NB4 (cell line): ENCODE measurements at regions not wholly inside any gene's neighbourhood (a gene's known extent, or its start where the extent isn't known, plus 50 kb on each side); places are given as distances from the start of the nearest gene placed in this dataset.

ENCODE experiments used
- DNase-seq: peaks from one replicate; pipeline ENCODE4 v3.0.0; 2010; ENCODE audit warnings: low read depth
- H3K4me3 ChIP-seq: one replicate; pipeline ENCODE4 v1.5.1; 2011; ENCODE audit warnings: mild to moderate bottlenecking, low read depth, low read length, moderate library complexity
- MYC ChIP-seq: IDR thresholded peaks from 2 replicates; pipeline ENCODE4 v1.6.1; 2011; ENCODE audit warnings: low read depth, low read length
- POLR2A ChIP-seq: IDR thresholded peaks from 2 replicates; pipeline ENCODE4 v1.6.1; 2011; ENCODE audit warnings: mild to moderate bottlenecking; ENCODE audit not compliant: insufficient read length; ENCODE audit errors: extremely low read depth
- TF ChIP-seq, protein P1 (sequence below): IDR thresholded peaks from one replicate; pipeline ENCODE4 v1.5.1; 2012; ENCODE audit warnings: low read depth, low read length
- TF ChIP-seq, protein P2 (sequence below): IDR thresholded peaks from 2 replicates; pipeline ENCODE4 v1.6.1; 2011; ENCODE audit warnings: low read depth, low read length

DNA sequence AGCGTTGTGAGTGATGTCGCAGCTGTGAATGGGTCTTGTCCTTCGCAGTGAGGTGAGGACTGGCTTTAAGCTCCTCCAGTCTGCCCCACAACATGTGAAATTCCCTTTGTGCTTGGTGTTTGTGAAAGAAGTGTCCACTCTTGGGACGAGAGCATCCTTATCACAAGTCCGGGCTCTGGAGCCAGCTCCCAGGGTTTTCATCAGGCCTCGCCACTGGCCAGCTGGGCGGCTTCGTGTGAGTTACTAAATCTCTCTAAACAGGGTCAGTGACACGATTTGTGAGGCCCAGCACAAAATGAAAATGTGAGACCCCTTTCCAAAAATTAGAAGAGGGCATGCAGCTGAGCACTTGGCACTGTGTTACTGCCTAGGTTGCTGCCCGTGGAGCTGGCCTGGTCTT, 115.9 kb downstream of the VAPA start:
- no peak for DNase-seq
- no peak for TF ChIP-seq POLR2A
- no peak overlapping the region for H3K4me3 ChIP-seq

DNA sequence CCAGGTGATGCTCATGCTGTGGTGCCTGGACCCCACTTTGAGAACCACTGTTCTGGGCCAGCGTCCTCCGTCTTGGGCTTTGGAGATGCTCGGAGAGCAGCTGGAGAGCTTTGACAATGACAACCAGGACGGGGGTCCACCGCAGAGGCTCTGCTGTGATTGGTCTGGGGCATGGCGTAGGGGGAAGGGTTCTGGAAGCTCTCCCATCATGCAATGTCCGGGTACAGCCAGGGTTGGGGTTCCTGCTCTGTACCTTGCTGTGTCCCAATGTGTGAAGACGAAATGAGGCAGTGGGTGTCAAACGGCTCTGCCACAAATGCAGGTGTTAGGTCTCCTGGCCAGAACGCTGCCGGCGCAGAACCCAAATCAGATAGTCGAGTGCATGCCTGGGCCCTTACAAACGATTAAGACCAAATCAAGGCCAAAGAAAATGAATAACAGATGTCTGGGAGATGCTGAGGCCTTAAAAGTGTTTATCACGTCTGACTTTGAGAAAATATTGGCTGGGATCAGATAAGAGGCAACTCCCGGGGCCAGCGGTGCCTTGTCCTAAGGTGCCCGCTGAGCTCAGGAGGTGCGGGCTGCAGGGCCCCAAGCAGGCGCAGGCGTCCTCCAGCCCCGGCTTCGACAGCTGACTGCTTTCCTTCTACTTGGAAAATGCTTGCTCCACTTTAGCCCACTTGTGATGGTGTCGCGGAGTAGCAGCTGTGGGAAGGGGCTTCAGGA, 117.2 kb downstream of the VAPA start:
- TF ChIP-seq, protein P1, sequence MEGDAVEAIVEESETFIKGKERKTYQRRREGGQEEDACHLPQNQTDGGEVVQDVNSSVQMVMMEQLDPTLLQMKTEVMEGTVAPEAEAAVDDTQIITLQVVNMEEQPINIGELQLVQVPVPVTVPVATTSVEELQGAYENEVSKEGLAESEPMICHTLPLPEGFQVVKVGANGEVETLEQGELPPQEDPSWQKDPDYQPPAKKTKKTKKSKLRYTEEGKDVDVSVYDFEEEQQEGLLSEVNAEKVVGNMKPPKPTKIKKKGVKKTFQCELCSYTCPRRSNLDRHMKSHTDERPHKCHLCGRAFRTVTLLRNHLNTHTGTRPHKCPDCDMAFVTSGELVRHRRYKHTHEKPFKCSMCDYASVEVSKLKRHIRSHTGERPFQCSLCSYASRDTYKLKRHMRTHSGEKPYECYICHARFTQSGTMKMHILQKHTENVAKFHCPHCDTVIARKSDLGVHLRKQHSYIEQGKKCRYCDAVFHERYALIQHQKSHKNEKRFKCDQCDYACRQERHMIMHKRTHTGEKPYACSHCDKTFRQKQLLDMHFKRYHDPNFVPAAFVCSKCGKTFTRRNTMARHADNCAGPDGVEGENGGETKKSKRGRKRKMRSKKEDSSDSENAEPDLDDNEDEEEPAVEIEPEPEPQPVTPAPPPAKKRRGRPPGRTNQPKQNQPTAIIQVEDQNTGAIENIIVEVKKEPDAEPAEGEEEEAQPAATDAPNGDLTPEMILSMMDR: no peak
- TF ChIP-seq POLR2A (no peak), MYC (no peak)
- TF ChIP-seq, protein P2, sequence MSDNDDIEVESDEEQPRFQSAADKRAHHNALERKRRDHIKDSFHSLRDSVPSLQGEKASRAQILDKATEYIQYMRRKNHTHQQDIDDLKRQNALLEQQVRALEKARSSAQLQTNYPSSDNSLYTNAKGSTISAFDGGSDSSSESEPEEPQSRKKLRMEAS: no peak
- DNase-seq: no peak
- H3K4me3 ChIP-seq: no peak overlapping the region

DNA sequence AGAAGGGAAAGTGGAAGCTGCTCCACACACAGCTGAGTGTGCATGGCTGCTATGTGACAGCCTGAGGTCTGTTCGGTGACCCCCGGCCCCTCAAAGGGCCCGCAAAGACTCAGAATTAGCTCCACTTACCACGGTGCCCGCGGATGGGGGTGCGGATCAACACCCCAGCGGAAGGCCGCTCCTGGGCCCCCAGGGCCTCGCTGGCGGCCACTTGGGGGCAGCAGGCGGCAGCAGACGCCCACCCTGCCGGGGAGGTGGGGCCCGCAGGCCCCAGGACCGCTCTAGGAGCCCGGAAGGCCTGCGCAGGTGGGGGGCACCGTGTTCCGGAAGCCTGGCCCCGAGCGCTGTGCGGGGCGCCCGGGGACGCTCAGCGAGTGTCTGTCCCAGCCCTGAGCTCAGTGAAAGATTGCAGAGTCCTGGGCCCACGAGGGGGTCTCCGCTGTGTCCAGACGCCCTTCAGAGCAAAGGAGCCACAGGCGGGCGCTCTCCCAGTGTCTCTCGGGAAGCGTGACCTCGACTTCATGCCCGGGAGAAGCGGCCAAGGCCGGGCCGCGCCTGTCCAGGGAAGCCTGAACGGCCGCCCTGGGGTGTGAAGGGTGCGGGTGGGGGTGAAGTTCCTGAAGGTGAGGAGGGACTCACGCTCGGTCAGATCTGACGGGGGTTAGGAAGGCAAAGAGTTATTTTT, 118.7 kb downstream of the VAPA start:
- DNase-seq: no peak
- H3K4me3 ChIP-seq: no peak overlapping the region
- TF ChIP-seq, protein P1: peak; percentile 13
- TF ChIP-seq MYC (no peak), POLR2A (no peak)
- TF ChIP-seq, protein P2: no peak

DNA sequence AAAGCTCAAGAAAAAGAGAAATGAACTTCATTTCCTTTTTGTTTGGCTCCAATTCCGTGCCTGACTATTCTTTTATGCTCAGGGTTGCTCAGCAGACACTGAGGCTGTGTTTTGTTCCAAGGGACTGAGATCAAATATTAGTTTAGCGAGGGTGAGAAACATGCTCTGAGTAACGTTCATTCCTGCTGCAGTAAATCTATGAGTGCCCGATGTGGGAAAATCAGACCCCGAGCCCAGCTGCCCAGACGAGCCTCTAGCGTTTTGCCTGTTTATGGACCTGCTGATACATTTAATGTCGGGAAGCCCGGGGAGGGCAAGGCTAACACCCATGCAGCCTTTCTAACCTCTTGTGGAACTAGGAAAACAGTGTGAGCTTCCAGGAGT, 119.2 kb downstream of the VAPA start:
- H3K4me3 ChIP-seq: no peak overlapping the region
- no peak for TF ChIP-seq MYC
- TF ChIP-seq, protein P2: no peak
- TF ChIP-seq, protein P1: no peak
- TF ChIP-seq POLR2A: no peak
- no peak for DNase-seq

DNA sequence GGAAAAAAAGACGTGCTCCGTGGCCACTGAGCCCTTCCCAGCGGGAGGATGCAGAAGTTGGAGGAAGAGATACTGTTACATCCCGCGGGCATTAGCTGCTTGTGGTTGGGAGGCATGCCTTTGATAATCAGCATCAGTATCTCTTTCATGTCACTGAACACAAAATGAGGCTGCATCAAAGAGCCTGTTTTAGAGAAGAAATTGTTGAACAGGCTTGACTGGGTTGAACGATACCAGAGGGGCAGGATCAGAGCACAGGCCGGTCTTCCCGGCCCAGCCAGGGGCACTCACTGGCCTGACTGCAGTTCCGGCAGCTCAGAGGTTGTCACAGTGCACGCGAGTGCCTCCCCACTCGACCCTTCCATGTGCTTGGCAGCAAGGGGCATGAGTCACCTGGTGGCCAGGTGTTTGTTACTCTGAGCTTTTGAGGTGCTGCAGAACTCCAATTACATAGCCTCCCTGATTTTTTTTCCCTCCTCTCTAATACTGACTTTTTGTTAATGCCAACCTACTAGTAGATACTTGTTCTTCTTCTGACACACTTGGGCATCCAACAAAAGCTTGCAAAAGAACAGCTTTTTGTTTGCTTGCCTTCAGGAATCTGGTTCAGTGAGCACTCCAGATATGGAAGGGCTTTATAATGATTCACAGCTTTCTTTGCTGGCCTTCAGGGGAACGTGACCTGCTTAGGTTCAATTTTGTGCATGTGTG, 121.6 kb downstream of the VAPA start:
- no peak for DNase-seq
- no peak overlapping the region for H3K4me3 ChIP-seq
- no peak for TF ChIP-seq MYC
- no peak for TF ChIP-seq POLR2A
- TF ChIP-seq, protein P1: no peak
- TF ChIP-seq, protein P2: no peak

DNA sequence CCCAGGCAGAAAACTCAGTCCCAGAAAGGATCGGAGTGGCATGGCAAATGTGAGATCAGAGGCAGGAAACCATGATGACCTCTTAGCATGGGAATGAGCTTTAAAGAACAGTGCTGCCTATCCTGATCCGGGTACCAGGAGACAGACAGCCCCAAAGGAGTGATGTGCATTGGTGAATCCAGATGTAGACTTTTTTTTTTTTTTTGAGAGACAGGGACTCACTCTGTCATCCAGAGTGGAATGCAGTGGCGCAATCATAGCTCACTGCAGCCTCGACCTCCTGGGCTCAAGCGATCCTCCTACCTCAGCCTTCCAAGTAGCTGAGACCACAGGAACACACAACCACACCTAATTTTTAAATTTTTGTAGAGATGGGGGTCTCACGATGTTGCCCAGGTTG, 122.7 kb downstream of the VAPA start:
- H3K4me3 ChIP-seq: no peak overlapping the region
- DNase-seq: no peak
- TF ChIP-seq MYC (no peak), POLR2A (no peak)
- TF ChIP-seq, protein P1: no peak
- TF ChIP-seq, protein P2: no peak
